GM19463 (cell line): ENCODE measurements at regions not wholly inside any gene's neighbourhood (a gene's known extent, or its start where the extent isn't known, plus 50 kb on each side); places are given as distances from the start of the nearest gene placed in this dataset.

ENCODE experiments used
- ATAC-seq: cut with Tn5 transposase; IDR thresholded peaks from one replicate; pipeline ENCODE4 v1.9.1; 2021; ENCODE audit warnings: mild to moderate bottlenecking, moderate library complexity; ENCODE audit not compliant: unreplicated experiment

DNA sequence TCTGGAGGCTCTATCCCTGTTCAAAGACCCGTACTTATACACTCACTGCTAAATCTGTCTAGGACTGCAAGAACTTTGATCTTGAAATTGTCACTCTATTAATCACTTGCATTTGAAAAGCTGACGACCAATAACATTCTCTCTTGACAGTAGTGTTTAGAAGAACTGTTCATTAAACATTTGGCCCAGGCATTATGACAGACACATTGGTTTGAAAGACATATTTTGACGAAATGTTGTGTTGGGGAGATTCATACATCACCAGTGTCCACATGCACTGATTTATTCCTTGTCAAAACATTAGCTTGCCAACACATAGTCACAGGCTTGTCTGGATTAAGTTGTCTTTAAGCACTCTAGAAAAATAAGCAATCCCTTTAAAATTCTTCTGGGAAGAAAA, 951.3 kb downstream of the ADGRL2 start:
- no peak for ATAC-seq

DNA sequence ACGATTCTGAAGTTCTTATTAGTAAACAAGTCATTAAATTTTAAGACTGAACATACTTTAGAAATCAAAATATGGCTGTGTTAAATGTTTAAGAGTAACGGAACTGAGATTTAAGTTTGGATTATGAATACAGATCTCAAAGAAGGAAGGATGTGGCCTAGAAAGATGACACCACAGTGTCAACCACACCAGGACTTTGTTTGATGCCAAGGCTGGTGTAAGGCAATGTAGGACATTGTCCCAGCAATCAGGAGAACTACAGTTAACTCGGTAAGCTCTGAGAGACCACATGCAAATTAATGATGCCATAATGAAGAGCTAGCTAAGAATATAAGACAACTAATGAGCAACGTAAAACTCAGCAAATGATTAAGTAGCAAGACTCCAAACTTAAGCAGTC, 932.9 kb downstream of the ADGRL2 start:
- no peak for ATAC-seq

DNA sequence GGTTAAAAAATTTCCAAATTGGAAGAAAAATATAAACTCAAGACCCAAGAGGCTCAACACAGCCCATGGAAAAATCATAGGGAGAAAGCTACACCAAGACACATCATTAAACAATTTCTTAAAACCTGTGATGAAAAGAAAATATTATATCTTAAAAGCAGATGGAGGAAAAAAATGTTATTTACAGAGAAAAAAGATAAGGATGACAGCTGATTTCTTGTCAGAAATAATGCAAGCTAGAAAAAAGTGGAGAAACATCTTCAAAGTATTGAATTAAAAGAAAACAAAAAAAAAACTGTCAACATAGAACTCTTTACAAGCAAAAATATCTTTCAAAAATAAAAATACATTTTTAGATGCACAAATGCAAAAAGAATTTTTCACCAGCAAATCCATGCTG, 930.5 kb downstream of the ADGRL2 start:
- no peak for ATAC-seq

DNA sequence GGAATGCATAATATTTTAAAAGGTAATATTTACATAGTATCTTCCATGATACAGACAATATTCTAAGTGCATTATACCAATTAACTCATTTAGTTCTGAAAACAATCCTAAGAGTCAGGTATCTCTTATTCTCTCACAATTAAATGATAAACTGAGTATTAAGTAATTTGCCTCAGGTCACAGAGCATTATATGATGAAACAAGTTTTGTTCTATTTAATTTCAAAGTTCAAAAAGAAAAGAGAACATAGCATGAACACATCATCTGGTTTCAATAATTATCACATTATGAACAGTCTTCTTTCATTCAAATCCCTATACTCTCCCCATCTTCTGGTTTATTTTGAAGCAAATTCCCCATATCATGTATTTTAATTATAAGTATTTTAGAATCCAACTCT, 927.5 kb downstream of the ADGRL2 start:
- no peak for ATAC-seq

DNA sequence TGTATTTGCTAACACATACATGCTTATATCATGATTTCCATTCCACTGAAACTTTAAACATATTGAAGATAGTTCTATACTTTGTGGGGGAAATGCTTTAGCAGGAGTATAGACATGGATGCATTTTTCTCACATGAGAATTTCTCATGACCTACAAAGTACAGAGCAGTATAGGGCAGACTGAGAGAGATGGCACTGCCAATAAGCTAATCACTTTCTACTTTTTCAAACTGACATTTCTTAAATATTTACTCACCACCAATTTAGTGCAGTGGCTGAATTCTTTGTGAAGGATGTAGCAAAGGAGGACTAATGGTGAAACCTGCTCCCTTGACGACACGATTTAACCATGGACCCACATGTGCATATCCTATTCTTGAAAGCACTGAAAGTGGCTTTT, 923.5 kb downstream of the ADGRL2 start:
- ATAC-seq, result no peak

DNA sequence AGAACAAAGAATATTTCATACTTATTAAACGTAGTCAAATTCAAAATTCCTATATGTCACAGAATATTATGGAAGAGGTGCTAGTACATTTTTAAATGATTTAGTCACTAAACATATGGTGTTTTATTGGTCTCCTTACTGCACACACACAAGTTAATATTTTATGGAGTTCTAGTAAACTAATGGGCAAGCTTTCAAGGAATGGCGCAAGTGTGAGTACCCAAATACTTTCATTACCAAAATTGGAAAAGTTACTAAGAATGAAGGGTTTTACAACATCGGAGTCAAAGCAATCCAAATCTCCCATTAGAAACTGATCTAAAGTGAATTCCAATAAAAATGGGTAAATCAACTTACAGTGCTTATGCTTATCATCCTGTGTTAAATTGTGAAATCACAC, 921.9 kb downstream of the ADGRL2 start:
- ATAC-seq, result no peak

DNA sequence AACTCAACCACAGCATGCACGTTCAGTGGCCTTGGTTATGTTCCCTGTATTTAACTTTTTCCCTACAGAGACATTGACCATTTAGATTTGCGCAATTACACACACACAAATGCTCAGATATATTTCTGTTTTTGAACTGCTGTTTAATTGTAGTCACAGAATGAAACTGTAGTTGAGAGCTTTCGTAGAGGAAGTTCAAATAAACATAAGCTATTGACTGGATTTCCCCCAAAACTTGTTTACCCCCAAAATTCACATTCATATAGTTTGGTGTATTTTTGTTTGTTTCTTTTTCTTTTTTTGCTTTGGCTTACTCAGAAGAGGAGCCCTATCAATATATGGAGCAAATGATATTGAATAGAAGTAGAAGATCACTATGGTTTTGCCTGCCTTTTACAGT, 921.0 kb downstream of the ADGRL2 start:
- ATAC-seq, result no peak

DNA sequence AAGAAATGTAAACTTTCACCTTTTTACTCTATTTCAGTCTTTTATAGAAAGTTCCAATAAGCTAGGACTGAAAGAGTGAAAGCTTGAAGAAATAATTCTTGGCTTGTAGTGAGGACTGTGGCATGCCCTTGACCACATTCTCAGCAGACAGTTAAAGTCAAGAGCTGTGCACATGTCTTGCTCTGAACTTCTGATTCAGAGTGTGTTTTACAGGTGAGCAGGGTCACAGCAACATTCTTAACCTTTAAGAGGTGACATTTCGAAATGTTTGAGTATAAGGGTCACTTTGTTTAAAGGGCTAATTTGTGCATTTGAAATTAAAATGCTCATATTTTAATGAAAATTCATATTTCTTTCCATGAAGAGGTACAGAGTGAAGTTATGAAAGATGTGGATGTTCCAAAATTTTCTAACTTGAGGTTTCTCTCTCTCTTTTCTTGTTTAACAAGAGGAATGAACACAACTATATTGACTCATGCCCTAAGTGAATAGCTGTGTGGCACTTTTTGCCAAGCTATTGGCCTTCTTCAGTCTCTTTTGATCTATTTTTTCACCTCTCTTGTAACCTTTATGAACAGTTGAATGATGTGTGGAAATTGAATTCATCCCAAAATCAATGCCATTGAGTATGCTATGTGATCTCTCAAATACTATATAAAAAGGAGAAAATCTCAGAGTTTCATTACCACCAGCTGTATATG, 918.1 kb downstream of the ADGRL2 start:
- ATAC-seq, result no peak

DNA sequence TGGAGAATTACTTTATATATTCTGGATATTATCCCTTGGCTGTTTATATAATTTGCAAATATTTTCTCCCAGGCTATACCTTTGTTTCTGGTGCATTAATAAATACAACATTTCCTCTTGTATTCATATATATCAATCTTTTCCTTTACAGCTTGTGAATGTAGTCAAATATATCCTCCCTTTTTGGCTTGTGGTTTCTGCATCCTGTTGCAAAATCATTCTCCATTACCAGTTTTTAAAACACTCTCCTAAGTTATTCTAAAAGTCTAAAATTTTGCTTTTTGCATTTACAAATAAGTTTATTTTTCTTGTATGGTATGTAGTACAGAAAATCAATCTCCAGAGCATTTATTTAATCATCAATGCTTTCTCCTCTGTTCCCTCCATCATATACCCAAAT, 909.4 kb downstream of the ADGRL2 start:
- no peak for ATAC-seq

DNA sequence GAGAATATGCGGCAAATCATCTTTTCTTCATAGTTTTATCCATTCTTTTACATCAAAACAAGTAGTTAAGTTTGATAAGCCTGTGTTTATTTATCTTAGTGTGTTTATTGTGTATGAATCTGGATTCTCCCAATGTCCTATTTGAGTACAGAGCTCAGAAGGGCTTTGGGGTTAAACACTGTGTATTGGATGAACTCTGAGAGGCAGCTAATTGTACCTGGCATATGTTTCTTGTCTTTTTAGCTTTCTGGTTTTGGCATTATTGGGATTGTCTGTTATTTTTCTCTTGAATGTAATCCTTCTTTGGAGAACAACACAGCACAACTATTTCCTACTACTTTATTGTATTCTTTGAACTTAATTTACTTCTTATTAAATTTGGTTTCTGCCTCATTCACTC, 906.9 kb downstream of the ADGRL2 start:
- ATAC-seq, result no peak

DNA sequence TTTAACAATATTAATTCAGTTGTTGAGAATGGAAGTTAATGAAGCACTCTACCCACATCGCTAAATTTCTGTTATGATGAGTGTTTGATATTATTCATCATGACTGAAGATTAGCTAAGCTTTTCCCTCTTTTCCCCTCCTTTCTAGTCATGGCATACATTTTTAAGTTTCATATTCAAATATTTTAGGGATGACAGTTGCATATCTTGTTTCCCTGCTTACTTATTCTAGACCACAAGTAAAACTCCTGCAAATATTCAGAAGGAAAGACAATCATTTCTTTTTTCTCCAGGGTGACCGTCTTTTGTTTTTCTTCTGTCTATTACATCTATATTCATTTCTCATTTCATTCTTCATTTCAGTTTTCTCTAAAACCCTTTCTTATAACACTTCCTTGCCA, 906.0 kb downstream of the ADGRL2 start:
- no peak for ATAC-seq

DNA sequence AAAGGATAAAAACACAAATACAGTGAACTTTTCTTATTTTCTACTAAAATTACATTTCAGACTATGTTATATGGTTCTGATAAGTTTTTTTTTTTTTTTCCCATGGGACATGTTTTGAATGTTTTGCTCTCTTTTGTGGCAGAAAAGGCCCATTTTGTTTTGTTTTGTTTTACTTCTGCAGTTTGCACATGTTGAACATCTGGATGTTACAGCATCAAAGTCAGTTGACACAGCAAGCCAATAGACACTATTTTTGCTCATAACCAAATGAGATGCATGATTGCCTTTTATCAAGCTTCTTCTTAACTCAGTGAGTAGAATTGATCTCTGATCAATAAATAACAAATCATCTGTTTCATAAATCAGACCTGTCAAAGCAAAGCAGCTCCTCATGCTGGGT, 904.2 kb downstream of the ADGRL2 start:
- ATAC-seq, result no peak

DNA sequence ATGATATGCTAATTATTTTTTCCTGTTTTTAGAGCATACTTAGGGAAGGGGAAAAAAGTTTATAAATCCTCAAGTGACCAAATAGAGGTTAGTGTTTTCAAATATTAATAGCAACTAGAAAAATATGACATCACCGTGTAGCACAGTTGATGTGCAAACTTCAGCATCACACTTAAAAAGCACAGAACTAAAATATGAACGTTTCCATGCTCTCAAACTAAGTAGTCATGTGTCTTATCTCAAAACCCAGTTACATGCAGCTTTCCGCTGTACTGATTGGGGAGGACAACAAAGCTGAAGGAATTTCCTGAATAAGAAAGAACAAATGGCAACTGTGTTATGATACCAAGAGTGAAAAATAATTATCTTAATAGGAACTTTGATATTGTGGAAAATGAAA, 903.7 kb downstream of the ADGRL2 start:
- no peak for ATAC-seq

DNA sequence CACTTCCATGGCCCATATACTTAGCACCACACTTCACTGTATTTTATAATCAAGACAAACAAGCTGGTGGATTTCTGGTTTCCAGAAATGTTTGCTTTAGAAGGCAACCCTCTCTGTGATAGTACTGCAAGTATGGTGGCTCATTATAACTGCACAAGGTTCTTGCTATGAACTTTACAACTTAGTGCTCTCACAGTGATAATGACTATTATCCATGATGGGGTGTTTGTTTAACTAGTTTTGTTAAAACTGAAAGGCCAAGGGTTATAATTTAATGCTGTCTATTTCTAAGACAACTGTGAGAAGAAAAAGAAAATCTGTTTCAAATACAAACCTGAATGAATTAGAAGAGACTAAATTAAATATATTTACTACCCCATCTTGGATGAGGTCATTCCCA, 903.2 kb downstream of the ADGRL2 start:
- no peak for ATAC-seq

DNA sequence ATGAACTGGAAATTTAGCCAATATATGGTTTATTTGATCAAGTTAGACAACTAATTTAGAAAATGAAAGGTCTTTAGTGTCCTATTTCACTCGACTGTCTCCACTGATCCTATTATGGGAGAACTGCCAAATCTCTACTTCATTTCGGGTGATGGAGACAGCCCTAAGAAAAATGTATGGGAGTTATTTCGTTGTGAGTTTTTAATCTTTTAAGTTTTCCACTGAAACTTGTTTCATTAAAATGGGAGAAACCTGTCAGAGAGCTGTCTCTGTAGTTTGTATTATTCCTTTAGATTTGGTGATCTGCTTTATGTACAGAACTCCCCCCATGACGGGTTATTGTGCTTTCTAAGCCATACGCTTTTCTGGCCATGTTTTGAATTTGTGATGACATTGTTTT, 899.7 kb downstream of the ADGRL2 start:
- ATAC-seq, result no peak

DNA sequence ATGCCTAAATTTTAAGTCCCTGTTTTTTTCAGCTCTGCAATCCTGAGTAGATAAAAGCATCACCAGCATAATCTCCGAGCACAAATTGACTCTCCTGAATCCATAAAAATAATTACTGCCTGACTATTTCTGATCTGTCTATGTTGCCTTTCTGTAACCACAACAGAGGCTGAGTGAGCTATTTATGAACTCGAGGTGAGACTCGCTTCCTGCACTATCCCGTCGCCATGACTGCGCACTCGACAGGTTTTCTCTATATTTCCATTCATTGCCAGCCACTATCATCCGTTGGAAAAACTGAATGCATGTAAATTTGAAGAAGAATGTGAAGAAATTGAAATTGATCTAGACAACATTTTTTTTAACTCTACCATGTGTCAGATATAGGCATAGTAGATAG, 897.2 kb downstream of the ADGRL2 start:
- no peak for ATAC-seq

DNA sequence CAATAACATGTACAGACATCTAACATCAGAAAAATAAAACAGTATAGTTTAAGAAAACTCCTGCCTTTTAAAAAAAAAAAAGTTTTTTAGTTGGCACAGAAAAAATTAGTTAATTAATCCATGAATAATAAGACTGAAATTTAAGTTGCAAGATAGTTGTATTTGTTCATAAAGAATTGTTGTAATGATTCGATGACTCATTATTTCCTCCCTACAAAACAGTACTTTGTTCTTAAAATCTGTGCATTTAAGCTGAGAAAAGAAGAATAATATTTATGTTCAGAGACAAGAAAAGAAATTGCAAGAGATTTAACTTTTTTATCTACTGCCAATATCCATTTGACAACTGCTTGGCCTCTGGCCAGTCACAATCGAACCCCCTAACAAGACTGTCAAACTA, 894.7 kb downstream of the ADGRL2 start:
- ATAC-seq, result no peak

DNA sequence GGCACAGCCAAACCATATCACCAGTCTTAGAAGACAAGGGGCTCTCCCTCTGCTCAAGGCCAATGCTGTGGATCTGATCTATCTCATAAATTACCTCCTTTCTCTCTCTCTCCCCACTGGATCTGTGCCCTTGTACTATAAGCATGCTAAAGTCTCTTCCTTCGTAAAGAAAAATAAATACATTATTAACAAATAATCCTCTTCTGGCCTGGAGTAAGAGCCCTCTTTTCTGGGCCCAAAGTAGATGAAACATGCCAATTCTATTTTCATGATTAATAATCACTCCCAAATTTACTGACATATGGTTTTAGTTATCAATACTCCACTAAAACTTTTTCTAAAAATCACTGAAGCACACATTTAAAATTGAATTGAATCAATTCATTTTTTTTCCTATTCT, 889.7 kb downstream of the ADGRL2 start:
- no peak for ATAC-seq

DNA sequence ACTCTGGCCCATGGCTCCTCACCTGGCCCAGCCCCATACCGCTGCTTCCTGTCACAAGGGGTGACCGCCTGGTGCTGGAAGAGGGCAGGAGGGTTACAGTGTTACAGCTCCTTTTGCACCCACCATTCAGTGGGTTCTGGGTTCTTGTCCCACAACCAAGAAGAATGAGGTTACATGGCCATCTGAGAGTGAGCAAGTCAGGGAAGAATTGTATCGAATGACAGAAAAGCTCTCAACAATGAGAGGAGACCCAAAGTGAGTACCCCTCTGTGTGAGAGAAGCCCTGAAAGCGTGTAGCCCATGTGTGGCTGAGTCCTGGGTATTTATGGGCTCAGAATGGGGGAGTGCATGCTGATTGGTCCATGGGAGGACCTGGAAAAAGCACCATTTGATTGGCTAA, 888.5 kb downstream of the ADGRL2 start:
- ATAC-seq, result no peak

DNA sequence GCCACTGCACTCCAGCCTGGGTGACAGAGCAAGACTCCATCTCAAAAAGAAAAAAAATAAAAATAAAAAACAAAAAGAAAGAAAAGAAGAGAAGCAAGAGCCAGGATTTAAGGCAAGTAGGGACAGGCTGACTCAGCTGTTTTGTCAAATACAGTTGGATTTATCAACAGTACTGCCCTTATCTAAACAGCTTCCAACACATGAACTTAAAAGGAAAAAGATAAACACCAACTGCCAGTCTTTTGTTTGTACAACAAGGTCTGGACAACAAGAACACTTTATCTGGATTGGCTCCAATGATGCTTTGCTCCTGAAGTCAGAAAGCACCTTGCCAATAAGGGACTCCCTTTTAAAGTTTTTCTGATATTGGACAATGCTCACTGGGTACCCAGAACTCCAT, 886.0 kb downstream of the ADGRL2 start:
- no peak for ATAC-seq

DNA sequence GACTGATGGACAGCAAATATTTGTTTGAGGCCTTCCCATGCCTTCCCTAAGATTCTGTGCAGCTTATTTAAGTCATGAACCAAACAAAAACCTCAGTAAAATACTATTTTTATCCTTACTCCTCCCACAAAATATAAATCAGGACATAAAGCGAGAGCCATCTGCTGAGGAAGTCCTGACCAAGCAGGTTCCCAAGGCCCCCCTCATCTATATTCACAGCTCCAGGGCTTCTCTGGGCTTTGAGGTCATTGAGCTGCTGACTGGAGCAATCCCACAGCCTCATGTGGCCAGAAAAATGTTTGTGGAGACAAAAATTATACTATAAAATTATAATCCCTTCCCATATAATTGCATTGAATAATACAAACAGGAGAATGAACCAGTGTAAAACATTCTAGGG, 846.2 kb downstream of the ADGRL2 start:
- no peak for ATAC-seq

DNA sequence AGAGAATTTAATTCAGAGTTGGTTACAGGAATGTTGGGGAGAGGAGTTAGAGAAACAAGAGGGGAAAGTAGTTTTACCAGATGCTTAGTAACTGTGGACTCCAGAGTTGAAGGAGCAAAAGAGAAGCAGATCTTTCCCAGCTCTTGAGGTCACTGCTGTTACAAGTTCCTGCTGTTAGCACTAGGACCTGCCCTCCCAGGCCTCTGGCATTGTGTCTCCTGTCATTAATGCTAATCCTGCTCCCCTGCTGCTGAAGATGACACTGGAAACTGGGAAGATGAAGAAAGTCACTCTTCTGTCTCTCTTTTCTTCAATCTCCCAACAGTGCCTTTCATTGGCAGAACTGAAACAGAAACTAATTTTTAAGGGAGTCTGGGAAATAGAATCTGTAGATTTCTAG, 845.6 kb downstream of the ADGRL2 start:
- ATAC-seq, result no peak

DNA sequence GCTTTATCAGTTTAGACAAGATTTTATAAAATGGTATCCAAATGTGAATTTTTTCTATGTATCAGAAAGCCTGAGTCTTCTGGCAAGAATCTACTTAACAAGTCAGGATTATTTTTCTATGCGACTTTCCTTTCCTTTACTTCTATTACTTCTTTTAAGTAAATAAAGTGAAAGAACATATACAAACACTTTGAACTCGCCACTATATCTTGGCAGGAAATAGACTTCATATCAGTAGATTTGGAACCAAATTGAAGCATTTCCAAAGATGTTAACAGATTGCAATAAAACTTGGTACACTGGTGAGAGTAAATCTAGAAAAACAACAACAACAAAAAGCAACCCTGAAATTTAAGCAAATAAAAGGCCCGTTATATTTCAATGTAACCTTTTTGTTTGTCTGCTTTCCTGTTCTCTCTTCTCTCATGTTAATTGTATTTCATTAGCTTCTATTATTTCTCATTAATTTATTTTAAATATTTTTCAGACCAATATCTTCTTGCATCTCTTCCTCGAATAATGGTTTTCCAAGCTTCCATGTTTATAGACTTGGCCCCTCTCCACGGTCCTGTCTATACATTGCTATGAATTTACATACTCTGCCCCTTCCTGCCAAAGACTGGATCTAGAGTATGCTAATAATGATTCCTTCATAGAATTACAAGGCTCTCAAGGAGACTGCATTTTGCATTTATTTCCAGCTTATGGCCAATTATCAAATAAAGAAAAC, 843.6 kb downstream of the ADGRL2 start:
- ATAC-seq, result no peak
